ENCODE measurements at regions not wholly inside any gene's neighbourhood (a gene's known extent, or its start where the extent isn't known, plus 50 kb on each side); places are given as distances from the start of the nearest gene placed in this dataset.

DNA sequence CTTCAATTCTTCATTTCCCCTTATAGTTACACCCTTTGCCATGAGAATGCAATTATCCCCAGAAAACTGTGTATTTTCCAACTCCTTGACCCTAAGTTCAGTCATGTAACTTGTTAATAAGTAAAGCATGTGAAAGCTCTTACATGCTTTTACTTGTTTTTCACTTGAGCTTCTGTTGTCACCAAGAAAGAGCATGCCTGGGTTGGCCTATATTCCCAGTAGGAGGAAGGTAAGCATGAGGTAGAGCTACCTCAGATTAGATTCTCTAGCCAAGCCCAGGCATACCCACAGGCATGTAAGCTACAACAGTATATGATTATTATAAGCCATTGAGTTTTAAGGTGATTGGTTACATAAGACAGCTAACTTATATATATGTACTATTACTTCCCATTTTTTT, 101.7 kb upstream of the SMLR1 start:
- TF ChIP-seq, protein P1, sequence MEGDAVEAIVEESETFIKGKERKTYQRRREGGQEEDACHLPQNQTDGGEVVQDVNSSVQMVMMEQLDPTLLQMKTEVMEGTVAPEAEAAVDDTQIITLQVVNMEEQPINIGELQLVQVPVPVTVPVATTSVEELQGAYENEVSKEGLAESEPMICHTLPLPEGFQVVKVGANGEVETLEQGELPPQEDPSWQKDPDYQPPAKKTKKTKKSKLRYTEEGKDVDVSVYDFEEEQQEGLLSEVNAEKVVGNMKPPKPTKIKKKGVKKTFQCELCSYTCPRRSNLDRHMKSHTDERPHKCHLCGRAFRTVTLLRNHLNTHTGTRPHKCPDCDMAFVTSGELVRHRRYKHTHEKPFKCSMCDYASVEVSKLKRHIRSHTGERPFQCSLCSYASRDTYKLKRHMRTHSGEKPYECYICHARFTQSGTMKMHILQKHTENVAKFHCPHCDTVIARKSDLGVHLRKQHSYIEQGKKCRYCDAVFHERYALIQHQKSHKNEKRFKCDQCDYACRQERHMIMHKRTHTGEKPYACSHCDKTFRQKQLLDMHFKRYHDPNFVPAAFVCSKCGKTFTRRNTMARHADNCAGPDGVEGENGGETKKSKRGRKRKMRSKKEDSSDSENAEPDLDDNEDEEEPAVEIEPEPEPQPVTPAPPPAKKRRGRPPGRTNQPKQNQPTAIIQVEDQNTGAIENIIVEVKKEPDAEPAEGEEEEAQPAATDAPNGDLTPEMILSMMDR (IDR thresholded peaks at IDR 0.05; ENCODE audit: poor library complexity): no peak
- TF ChIP-seq EZH2 (IDR thresholded peaks at IDR 0.05; ENCODE audit: borderline replicate concordance) (no peak), EZH2phosphoT487 (IDR thresholded peaks at IDR 0.05; ENCODE audit: low read depth, severe bottlenecking, unreplicated experiment) (no peak)
